ENCODE measurements at regions not wholly inside any gene's neighbourhood (a gene's known extent, or its start where the extent isn't known, plus 50 kb on each side); places are given as distances from the start of the nearest gene placed in this dataset.
"Not testable (repeated sequence)": the region's sequence is repeated elsewhere in the genome, so short reads cannot be mapped to it uniquely, and the experiment has no call there.

DNA sequence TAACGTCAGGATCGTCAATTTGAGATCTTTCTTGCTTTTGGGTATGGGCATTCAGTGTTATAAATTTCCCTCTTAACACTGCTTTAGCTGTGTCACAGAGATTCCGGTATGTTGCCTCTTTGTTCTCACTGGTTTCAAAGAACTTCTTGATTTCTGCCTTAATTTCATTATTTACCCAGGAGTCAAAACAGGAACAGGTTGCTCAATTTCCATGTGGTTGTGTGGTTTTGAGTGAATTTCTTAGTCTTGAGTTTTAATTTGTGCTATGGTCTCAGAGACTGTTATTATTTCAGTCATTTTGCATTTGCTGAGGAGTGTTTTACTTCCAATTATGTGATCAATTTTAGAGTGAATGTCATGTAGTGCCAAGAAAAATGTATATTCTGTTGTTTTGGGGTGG is 153.1 kb downstream of the PCDH17 start:
- no peak for DNase-seq (ENCODE audit: low read depth)

DNA sequence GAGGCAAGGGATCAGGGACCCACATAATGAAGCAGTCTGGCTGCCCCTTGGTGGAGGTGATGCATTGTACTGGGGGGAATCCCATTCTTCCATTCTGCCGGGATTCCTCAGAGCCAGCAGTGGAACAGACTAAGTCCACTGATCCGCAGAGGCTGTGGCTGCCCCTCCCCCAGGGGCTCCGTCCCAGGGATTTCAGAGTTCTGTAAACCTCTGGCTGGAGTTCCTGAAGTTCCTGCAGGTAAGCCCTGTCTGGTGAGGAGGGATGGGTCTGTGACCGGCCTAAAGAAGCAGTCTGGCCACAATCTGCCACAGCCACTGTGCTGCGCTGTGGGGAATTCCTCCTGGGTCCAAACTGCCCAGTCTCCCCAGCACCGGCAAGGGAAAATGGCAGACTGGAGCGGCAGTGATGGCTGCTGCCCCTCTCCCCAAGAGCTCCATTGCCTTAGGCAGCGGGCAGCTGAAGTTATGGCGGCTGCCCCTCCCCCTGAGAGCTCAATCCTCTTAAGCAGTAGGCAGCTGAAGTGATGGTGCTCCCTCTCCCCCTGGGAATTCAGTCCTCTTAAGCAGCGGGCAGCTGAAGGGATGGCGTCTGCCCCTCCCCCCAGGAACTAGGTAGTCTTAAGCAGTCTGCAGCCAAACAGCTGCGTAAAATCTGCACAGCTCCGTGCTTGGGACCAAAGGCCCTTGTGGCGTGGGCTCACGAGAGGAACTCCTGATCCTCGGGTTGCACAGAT is 155.7 kb downstream of the PCDH17 start:
- no peak for DNase-seq (ENCODE audit: low read depth)

DNA sequence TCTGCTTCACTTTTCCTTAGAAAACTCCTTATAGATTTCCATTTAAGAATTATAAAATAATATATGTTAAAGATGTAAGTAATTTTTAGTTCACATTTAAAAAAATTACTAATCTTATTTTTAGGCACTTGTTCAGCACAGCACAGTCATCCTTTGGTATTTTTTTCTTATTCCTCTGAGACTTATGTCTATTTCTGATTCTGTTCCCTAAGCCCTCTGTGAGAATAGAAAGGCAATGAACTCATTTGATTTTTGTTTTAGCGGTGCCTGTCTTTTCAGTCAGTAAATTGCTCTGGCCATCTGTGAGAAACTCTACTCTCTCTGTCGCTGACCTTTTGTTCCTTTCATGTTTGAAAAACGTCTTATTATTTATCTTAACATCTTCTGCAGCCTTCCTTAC is 168.1 kb downstream of the PCDH17 start:
- no peak for DNase-seq (ENCODE audit: low read depth)

DNA sequence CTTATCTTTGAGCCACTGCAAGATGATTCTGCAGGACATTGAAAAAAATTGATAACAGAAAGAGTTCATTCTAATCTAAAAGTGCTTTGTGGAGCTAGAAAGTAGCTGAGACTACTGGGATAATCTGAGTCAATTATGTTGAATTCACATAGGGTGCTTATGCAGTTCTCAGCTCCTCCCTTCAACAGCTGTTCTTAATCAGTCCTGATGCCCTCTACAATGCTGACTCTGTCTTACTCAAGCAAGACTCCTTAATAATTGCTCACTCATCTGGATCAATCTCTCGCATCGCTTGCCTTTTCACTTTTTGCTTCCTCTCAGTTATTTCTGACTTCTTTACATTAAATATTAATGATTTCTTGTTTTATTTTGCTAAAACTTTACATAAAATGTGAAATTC is 182.1 kb downstream of the PCDH17 start:
- no peak for DNase-seq (ENCODE audit: low read depth)

DNA sequence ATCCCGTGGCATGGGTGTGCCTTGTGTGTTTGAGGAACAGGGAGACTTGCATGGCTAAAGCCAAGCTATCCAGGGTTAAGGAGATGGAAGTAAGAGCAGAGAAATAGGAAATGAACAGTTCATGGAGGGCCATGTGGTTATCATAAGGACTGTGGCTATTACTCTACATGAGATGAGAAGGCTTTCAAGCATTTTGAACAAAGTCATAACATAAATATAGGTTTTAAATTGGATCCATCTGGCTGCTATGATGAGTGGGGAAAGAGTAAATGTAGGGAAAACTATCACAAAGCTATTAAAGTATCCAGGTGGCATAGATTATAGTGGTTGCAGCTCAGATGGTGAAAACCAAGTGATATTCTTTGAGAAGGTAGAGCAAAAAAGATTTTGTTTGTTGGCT is 184.1 kb downstream of the PCDH17 start:
- no peak for DNase-seq (ENCODE audit: low read depth)

DNA sequence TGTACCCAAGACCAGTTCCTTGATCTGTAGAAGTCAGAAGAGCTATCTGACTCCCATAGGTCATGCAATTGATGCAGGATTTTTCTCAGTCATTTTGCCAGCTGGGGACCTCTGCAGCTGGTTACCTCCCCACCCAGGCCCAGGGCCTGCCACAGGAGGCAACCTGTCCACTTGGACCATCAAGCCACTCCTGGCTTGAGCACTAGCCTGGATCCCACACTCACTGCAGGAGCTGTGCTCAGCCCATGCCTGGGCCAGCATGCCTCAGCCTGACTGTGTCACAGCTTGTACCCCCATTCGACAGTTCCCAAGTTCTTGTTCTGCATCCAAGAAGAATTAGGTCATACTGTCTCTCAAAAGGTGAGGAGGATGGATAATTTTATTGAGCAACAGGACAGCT is 189.4 kb downstream of the PCDH17 start:
- no peak for DNase-seq (ENCODE audit: low read depth)

DNA sequence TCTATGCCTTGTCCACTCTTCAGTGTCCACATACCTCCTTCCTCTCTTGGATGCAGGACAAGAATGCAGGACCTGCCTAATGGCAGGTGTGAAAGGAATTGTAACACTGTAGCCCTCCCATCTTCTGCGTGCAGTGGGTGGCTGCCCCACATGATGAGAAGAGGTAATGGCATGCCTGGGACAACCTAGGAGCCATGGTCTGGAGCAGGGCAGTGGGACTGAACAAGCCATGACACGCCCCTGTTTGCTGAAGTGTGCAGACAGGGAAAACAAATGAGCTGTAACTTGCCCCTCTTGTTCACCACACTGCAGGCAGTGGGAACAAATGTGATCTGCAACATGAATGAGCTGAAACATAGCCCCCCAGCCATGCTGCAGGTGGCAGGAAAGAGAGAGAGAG is 192.2 kb downstream of the PCDH17 start:
- DNase-seq (ENCODE audit: low read depth) = no peak

DNA sequence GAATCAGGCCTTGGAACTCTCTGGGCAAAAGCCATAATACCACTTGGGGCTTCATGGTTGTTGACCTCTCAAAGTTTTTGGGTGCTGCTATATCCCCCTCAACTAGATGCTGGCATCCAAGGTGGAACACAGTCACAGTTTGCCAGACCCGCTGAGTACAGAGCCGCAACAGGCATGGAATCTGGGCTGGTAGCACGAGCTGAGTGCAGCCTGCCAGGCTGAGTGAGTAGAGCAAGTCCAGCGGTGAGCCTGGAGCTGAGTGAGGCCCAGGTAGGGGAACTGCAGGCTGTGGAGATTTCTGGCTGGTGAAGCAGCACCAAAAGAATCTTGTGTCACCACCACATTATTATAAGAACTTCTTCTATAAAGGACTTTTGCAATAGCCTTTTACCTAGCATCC is 192.6 kb downstream of the PCDH17 start:
- DNase-seq (ENCODE audit: low read depth) = no peak

DNA sequence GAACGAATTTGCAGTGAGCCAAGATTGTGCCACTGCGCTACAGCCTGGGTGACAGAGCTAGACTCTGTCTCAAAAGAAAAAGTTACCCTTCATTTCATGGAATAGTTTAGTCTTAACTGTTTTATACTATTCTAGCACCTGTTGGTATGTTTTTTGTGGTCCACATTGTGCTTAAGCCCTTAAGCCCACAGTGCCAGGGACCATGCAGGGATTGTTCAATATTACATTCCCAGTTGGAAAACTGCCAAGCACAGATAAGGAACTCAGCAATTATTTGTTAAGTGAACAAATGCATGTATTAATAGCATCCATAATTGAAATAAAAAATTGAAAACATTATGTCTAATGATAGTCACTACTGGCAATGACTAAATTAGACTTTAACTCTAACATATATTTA is 193.5 kb downstream of the PCDH17 start:
- DNase-seq (ENCODE audit: low read depth) = no peak

DNA sequence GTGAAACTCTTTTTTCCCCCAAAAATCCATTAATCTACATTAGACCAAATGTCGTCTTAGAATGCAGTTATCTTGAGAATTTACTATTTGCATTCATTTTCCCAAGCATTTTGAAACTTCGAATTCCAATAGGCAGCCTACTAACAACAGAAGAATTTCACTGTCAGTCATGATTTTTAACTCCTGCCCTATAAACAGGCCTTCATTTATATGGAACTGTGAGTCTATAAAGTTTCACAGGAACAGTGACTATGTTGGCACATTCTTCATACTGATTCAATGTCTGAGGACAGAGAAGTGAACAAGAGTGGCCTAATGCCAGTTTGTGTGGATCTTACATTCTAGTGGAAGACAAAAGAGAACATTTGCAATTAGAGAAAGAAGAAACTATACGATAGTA is 198.0 kb downstream of the PCDH17 start:
- DNase-seq (ENCODE audit: low read depth) = no peak

DNA sequence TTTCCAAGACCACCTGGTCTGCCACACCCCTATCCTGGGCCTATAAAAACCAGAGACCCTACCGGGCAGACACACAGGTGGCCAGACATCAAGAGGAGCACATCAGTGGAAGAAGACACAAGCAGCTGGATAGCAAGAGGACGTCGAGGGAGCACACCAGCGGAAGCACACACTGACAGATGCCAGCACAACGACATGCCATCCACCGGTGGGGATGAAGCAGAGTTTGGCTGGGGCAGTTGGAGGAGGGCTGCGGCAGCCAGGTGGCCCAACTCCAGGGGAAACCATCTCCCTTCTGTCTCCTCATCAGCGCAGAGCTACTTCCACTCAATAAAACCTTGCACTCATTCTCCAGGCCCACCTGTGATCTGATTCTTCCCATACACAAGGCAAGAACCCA is 200.6 kb downstream of the PCDH17 start:
- DNase-seq (ENCODE audit: low read depth) = no peak

DNA sequence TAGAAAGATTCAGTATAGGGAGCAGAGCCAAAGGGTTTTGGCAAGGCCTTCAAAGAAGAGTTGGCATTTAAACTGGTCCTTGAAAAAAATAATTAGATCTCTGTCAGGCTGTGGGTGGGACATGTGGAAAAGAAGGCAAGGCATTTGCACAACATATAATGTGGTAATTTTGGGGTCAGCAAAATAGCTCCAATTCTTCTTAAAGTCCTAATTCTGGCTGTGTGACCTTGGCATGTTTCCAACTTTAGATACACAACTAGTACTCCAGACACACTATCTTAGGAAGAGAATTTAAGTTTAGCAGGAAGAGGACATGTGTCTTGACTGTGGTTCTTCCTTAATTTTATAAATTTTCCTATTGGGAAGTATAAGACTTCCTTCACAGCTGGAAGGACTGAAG is 206.3 kb downstream of the PCDH17 start:
- no peak for DNase-seq (ENCODE audit: low read depth)

DNA sequence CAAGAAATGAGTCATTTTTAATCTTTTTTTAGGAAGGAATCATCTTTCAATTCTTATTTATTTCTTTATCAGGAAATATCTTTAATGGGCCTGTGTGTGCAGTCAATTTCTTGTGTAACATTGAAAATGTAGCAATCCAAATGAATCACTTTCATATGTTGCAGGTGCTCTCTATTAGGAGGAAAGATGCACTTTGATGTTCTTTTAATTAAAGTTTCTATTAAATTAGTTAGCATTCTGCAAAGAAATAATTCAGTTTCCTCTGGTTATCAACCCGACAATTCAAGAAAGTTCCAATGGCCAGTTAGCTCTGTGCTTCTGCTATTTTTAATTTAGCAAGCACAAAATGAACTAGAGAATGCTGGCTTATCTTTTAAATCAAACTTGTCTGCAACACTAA is 212.0 kb downstream of the PCDH17 start:
- no peak for DNase-seq (ENCODE audit: low read depth)

DNA sequence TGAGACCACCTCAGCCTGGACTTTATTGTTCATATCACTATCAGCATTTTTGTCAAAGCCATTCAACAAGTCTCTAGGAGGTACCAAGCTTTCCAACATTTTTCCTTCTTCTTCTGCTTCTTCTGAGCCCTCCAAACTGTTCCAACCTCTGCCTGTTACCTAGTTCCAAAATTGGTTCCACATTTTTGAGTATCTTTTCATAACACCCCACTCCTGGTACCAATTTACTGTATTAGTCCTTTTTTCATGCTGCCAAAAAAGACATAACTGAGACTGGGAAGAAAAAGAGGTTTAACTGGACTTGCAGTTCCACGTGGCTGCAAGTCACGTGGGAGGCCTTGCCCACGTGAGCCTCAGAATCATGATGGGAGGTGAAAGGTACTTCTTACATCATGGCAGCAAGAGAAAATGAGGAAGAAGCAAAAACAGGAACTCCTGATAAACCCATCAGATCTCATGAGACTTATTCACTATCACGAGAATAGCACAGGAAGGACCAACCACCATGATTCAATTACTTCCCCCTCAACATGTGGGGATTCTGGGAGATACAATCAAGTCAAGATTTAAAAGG is 215.1 kb downstream of the PCDH17 start:
- no peak for DNase-seq (ENCODE audit: low read depth)

DNA sequence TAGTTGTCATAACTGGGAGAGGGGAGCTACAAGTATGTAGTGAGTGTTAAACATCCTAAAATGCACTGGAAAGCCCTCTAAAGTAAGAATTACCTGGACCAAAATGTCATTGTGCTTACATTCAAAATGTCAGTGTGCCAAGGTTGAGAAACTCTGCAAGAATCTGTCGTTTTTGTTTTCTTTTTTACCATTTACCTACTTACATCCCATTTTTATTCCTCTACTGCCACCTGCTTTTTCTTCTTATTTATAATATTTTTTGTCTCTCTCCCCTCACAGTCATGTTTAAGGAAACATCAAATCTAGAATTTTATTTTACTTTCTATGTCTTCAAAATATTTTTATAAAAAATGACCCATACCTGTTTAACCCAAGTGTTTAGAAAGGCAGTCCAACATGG is 226.4 kb downstream of the PCDH17 start:
- no peak for DNase-seq (ENCODE audit: low read depth)

DNA sequence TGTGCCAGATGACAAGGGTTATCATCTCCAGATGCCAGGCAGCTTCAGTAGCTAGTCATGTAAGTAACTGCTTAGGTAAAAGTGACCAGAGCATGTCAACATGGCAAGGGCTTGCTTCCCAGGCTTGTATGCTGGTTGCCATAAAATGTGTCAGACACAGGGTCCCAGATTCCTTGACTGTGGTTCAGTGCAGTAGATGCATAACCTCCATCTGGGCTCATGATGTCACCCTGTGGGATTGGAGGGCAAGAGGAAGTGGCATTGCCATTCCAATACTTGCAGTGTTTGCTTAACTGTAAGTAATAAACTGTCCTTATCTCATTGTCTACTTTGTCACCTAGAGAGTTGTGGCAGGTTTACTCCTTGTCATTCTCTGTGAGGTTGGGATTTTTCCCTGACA is 226.8 kb downstream of the PCDH17 start:
- no peak for DNase-seq (ENCODE audit: low read depth)

DNA sequence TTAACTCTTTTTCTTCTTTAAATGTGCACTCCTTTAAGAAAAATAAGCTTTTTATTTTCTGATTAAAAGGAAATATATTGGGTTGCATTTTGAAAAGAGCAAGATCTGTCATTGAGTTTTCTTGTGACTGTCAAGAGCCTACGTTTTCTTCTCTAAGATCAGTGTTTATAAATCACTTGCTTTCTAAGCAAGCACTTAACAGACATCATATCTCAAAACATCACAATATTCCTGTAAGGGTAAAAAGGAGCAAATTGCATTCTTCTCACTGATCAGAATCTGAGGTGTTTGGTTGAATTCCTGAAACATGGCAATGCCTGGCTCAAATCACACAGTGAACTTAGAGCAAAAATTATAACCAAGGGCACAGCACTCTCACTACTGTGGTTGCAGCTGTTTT is 231.3 kb downstream of the PCDH17 start:
- no peak for DNase-seq (ENCODE audit: low read depth)

DNA sequence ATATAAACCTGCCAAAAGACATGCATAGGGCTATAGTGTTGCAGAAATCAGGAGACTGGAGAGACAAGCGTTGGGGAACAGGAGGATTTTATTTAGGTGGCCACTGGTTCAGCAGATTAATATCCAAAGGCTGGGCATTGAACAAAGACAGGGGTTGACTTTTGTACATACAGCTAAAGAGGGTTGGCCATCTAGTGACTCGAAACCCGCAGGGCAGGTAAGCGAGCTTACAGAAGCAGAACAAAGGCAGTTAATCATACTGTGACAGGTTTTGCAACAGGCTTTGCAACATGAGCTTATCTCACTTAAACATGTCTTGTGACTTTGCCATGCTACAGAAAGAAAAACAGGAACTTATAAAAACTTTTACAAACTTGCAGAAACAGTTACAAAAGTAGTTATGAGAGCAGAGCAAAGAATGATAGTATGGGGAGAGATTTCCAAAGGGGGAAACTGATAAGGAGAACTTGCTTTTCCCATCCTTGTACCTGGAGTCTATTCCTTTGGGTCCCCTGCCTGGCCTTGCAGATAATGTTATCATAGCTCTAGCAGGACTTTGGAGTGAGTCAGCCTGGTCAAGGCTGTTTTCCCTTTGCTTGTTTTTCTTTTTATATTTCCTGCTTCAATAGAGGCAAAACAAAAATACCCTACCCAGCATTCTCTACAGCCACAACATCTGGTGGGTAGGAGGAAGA is 234.2 kb downstream of the PCDH17 start:
- DNase-seq (ENCODE audit: low read depth) = no peak

DNA sequence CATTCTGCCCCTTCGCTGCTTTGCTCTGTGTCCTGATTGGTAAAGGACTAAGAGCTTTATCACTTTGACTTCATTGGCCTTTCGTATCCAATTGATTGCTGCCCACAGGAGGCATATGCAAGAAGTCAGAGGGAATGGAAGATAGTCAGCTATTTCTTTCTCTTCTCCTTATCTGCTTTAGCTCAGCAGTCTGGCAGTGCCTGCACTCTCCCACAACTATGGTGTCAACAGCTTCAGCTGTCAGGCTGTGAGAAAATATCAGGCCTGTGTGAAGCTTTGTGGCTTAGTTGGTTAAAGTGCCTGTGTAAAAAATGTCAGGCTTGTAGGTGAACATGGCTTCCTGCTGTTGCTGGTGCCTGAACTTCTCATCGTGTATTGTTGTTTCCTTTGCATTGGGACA is 243.0 kb downstream of the PCDH17 start:
- DNase-seq (ENCODE audit: low read depth) = no peak

DNA sequence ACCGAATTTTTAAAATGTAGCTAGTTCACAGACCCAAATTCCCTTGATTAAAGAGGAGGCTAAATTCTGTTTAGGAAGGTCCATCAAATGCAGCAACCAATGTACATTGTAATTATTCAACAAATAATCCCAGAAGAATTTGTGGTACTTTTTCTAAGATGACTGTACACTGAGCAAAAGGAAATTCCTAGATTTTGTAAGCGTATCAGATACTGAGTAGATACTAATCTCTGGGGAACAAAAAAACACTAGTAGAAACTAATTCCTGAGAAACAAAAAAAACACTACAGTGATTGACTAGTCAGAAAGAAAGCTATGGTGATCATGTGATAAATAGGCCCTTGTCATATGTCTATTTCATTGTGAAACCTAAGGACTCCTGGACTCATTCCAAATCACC is 246.1 kb downstream of the PCDH17 start:
- no peak for DNase-seq (ENCODE audit: low read depth)

DNA sequence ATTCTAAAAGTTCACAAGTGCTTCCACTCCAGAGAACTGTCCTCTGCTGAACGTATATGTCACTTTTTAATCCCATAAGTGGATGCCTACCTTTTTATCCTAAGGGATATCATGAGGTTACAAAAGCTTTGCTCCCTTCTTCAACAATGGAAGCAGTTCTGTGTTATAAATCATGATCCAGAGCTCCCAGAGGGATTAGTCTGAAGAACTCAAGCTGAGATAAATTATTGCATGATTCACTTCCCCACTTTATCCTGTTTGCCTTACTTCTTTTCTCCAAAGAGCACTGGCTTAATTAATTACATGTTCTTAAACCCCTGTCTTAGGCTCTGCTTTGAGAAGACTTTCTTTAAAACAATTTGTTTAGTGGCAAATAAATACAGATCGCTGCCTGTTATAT is 246.7 kb downstream of the PCDH17 start:
- no peak for DNase-seq (ENCODE audit: low read depth)

DNA sequence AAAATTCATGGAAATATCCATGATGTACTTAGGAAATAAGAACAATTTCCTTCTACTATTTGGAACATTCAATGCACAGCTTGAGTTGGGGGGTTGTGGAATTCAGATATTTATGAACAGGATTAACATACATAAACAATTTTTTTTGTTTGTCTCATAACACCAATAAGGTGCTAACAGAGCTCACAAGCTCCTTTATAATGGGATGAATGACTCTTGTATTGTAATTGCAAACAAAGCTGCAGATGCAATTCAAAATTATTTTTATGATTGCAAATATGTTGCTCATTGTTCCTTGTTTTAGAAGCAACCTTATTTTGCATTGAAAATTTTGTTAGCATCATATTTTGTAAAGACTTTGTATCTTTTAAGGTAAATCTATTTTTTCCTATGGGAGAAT is 265.7 kb downstream of the PCDH17 start:
- DNase-seq (ENCODE audit: low read depth) = no peak

DNA sequence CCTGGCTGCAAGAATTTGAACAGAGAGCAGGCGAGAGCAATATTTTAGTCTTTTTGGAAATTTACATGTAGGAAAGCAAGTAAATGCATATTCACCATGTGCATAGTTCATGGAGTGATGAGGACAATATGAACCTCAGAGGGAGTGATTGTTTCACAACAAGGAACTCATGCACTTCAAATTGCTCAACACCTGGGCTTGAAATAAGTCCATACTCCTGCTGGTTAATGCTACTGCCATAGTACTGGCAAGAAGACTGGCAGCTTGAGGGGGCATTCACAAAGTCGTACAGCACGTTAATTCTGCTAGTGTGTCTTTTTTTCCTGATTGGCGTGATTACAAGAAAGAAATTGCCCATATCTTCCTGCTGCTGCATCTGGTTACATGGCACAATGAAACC is 267.6 kb downstream of the PCDH17 start:
- DNase-seq (ENCODE audit: low read depth) = no peak

DNA sequence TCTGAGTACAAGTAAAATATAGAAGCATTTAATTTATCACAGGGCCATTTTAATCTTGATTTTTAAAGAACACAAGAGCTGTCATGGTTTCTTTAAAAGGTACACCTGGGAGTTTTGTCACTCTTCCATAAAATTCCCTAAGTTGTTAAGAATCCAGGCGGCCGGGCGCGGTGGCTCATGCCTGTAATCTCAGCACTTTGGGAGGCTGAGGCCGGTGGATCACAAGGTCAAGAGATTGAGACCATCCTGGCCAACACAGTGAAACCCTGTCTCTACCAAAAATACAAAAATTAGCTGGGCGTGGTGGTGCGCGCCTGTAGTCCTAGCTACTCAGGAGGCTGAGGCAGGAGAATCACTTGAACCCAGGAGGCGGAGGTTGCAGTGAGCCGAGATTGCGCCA is 278.3 kb downstream of the PCDH17 start:
- not testable (repeated sequence) for DNase-seq (ENCODE audit: low read depth)

Measured in activated T-helper 9 cell treated with anti-CD3 and anti-CD28 coated beads, Interleukin-2, amount 50 U/mL, for 16 hours (primary cell).